Tibial nerve (tissue), 4 donors: ENCODE measurements at regions not wholly inside any gene's neighbourhood (a gene's known extent, or its start where the extent isn't known, plus 50 kb on each side); places are given as distances from the start of the nearest gene placed in this dataset.
"Not testable (repeated sequence)": the region's sequence is repeated elsewhere in the genome, so short reads cannot be mapped to it uniquely, and the experiment has no call there.

Experiments
- DNase-seq, 2 donors: peaks; one replicate each; pipeline ENCODE4 v3.0.0-alpha.2; 2019; ENCODE audit warnings: low spot score in 2 of 2
- H3K27ac ChIP-seq, 4 donors: fragments of 200-600 bp; sonication (generic) in 3 of 4; one replicate each; pipeline ENCODE4 v1.5.1; 2017 to 2019; ENCODE audit warnings: mild to moderate bottlenecking in 1 of 4
- H3K27me3 ChIP-seq, 2 donors: fragments of 200-600 bp; sonication (generic) in 1 of 2; one replicate each; pipeline versions ENCODE4 v1.5.1 to v1.6.0; 2017 to 2019
- H3K36me3 ChIP-seq, 3 donors: fragments of 200-600 bp; sonication (generic); one replicate each; pipeline ENCODE4 v1.5.1; 2018 to 2019
- H3K4me1 ChIP-seq, 4 donors: fragments of 200-600 bp; sonication (generic) in 3 of 4; one replicate each; pipeline ENCODE4 v1.5.1; 2017 to 2019
- H3K4me3 ChIP-seq, 4 donors: fragments of 200-600 bp; sonication (generic) in 3 of 4; one replicate each; pipeline ENCODE4 v1.5.1; 2017 to 2019; ENCODE audit warnings: mild to moderate bottlenecking in 1 of 4, moderate library complexity in 1 of 4
- H3K9me3 ChIP-seq, 4 donors: fragments of 200-600 bp; sonication (generic) in 3 of 4; one replicate each; pipeline ENCODE4 v1.5.1; 2017 to 2019
- EP300 ChIP-seq, 2 donors: sonication (generic); formaldehyde crosslinking; IDR thresholded peaks; one replicate each; pipeline ENCODE4 v1.6.1; 2017; ENCODE audit warnings: antibody characterized with exemption in 2 of 2, mild to moderate bottlenecking in 1 of 2
- POLR2A ChIP-seq, 2 donors: fragments of 450-650 bp; IDR thresholded peaks; one replicate each; pipeline ENCODE4 v1.6.1; 2017; ENCODE audit warnings: antibody characterized with exemption in 2 of 2, mild to moderate bottlenecking in 2 of 2, moderate library complexity in 2 of 2
- WGBS, 2 donors: methylation state at CpG; one replicate each; pipeline ENCODE4 v1.1.5; 2018; 5-methylcytosine and 5-hydroxymethylcytosine counted together
- TF ChIP-seq, protein P1 (sequence below), 5 experiments: fragments of 200-600 bp in 3 of 5; fragments of 450-650 bp in 2 of 5; sonication (generic) in 3 of 5; IDR thresholded peaks; one replicate each; pipeline ENCODE4 v1.5.1; 2016 to 2019; ENCODE audit warnings: antibody characterized with exemption in 5 of 5, mild to moderate bottlenecking in 3 of 5, moderate library complexity in 2 of 5

- H3K4me3 ChIP-seq: no peak overlapping the region
- H3K27me3 ChIP-seq: no peaks in the 10 kb centered on the region
- H3K9me3 ChIP-seq: peaks cover 0 to 21% (median 0%) of the 10 kb centered on the region in 4 donors
- DNase-seq: no peak
- H3K27ac ChIP-seq: no peak overlapping the region
- H3K4me1 ChIP-seq: no peaks in the 10 kb centered on the region
- no peaks in the 10 kb centered on the region for H3K36me3 ChIP-seq
- WGBS, 2 donors: 83 to 92% methylated on average over 10 to 12 of the region's 12 CpGs
- TF ChIP-seq, protein P1, sequence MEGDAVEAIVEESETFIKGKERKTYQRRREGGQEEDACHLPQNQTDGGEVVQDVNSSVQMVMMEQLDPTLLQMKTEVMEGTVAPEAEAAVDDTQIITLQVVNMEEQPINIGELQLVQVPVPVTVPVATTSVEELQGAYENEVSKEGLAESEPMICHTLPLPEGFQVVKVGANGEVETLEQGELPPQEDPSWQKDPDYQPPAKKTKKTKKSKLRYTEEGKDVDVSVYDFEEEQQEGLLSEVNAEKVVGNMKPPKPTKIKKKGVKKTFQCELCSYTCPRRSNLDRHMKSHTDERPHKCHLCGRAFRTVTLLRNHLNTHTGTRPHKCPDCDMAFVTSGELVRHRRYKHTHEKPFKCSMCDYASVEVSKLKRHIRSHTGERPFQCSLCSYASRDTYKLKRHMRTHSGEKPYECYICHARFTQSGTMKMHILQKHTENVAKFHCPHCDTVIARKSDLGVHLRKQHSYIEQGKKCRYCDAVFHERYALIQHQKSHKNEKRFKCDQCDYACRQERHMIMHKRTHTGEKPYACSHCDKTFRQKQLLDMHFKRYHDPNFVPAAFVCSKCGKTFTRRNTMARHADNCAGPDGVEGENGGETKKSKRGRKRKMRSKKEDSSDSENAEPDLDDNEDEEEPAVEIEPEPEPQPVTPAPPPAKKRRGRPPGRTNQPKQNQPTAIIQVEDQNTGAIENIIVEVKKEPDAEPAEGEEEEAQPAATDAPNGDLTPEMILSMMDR (IDR thresholded peaks at IDR 0.05): no peak
- TF ChIP-seq POLR2A (IDR thresholded peaks at IDR 0.05) (no peak), EP300 (IDR thresholded peaks at IDR 0.05) (no peak)
Observed at GRCh38 chr11:71322192-71322735, 69.9 kb upstream of the SHANK2 start.

DNA sequence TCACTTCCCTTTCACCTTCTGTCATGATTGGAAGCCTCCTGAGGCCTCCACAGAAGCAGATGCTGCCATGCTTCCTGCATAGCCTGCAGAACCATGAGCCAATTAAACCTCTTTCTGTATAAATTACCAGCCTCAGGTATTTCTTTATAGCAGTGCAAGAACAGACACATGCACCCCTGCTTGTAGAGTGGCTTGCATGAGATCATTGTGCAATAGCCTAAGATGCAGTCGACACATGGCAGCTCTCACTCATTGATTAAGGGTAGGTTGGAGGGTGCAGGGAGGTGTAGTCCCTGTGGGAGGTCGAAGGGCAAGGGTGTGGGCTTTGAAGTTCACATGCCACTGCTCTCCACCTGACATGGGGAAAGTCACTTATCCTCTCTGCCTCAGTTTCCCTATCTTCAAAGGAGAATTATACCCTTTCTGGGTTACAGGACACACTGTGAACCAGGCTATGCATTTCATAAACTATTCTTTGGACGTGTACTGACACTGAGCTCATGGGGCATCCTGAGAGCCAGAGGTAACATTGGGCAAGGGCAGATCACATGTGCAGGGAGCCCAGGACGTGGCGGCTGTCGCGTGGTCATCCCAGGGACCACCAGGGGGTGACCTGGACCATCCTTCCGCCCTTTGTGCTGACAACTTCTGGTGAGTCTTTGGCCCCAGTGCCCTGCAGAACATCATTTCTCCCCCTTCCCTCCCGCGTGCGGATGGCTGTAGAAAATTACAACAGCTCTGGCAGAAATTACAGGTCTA is 69.2 kb upstream of the SHANK2 start:
- no peaks in the 10 kb centered on the region for H3K36me3 ChIP-seq
- no peak overlapping the region for H3K27ac ChIP-seq
- TF ChIP-seq POLR2A (IDR thresholded peaks at IDR 0.05): no peak
- TF ChIP-seq EP300 (IDR thresholded peaks at IDR 0.05): no peak
- TF ChIP-seq, protein P1 (IDR thresholded peaks at IDR 0.05): no peak
- peaks cover 0 to 28% (median under 1%) of the 10 kb centered on the region in 4 donors for H3K9me3 ChIP-seq
- 80 to 86% methylated on average over 11 of the region's 11 CpGs for WGBS, 2 donors
- no peak for DNase-seq
- H3K4me1 ChIP-seq: no peaks in the 10 kb centered on the region
- H3K4me3 ChIP-seq: no peak overlapping the region
- H3K27me3 ChIP-seq: no peaks in the 10 kb centered on the region

DNA sequence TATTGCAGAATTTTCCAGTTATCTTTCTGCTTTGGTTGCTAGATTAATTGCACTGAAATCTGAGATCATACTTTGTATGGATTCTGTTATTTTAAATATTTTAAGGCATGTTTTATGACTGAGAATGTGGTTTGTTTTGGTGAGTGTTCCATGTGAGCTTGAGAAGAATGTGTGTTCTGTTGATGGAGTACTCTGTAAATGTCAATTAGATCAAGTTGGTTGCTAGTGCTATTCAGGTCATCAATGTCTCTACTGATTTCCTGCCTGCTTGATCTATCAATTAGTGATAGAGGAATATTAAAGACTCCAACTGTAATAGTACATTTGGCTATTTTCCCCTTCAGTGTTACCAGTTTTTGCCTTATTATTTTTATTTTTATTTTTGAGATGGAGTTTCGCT is 64.3 kb upstream of the SHANK2 start:
- no peaks in the 10 kb centered on the region for H3K4me1 ChIP-seq
- WGBS, 2 donors: 90 to 94% methylated on average over 1 of the region's 1 CpG
- H3K4me3 ChIP-seq: no peak overlapping the region
- peaks cover 0 to 45% (median 2%) of the 10 kb centered on the region in 4 donors for H3K9me3 ChIP-seq
- DNase-seq: no peak
- TF ChIP-seq, protein P1 (IDR thresholded peaks at IDR 0.05): no peak
- no peak for TF ChIP-seq POLR2A (IDR thresholded peaks at IDR 0.05)
- no peak for TF ChIP-seq EP300 (IDR thresholded peaks at IDR 0.05)
- H3K36me3 ChIP-seq: no peaks in the 10 kb centered on the region
- no peak overlapping the region for H3K27ac ChIP-seq
- no peaks in the 10 kb centered on the region for H3K27me3 ChIP-seq

DNA sequence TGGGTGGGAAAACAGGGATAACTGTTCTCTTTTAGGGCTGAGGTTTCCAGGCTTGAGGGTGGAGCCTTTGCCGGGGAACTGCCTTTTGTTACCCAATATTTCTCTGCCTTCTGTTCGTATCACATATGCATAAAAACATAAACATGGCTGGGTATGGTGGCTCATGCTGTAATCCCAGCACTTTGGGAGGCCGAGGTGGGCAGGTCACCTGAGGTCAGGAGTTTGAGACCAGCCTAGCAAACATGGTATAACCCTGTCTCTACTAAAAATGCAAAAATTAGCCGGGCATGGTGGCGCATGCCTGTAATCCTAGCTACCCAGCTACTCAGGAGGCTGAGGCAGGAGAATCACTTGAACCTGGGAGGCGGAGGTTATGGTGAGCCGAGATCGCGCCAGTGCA is 60.2 kb upstream of the SHANK2 start:
- H3K27me3 ChIP-seq, DNase-seq, H3K36me3 ChIP-seq, H3K27ac ChIP-seq, H3K4me1 ChIP-seq, H3K4me3 ChIP-seq: not testable (repeated sequence)
- peaks cover 0 to 27% (median 2%) of the 10 kb centered on the region in 4 donors for H3K9me3 ChIP-seq
- WGBS, 2 donors: 83 to 87% methylated on average over 9 of the region's 9 CpGs

- Histone ChIP-seq H3K4me1 (no peaks in the 10 kb centered on the region), H3K27ac (no peak overlapping the region), H3K4me3 (no peak overlapping the region), H3K9me3 (peaks cover 0 to 21% (median 2%) of the 10 kb centered on the region in 4 donors), H3K27me3 (no peaks in the 10 kb centered on the region), H3K36me3 (no peaks in the 10 kb centered on the region)
- TF ChIP-seq POLR2A (IDR thresholded peaks at IDR 0.05) (no peak), EP300 (IDR thresholded peaks at IDR 0.05) (no peak)
- TF ChIP-seq, protein P1 (IDR thresholded peaks at IDR 0.05): no peak
- WGBS, 2 donors: 78 to 86% methylated on average over 15 of the region's 15 CpGs
- DNase-seq: no peak
Observed at GRCh38 chr11:71311928-71312510, 59.6 kb upstream of the SHANK2 start.
